Thyroid gland (tissue), 4 donors: ENCODE measurements at regions not wholly inside any gene's neighbourhood (a gene's known extent, or its start where the extent isn't known, plus 50 kb on each side); places are given as distances from the start of the nearest gene placed in this dataset.

Source experiments
- DNase-seq, 2 donors: peaks; one replicate each; pipeline ENCODE4 v3.0.0-alpha.2; 2019
- H3K27ac ChIP-seq, 3 donors: fragments of 200-600 bp; sonication (generic); 1 replicate in 2 of 3; 2 replicates in 1 of 3; pipeline ENCODE4 v1.5.1; 2016 to 2019; ENCODE audit warnings: mild to moderate bottlenecking in 1 of 3, moderate library complexity in 1 of 3
- H3K27me3 ChIP-seq: fragments of 200-600 bp; sonication (generic); one replicate; pipeline ENCODE4 v1.5.1; 2019
- H3K36me3 ChIP-seq, 2 donors: fragments of 200-600 bp; sonication (generic); one replicate each; pipeline ENCODE4 v1.5.1; 2016 to 2019
- H3K4me1 ChIP-seq, 2 donors: fragments of 200-600 bp; sonication (generic); one replicate each; pipeline ENCODE4 v1.5.1; 2017 to 2019
- H3K4me3 ChIP-seq, 3 donors: fragments of 200-600 bp; sonication (generic); replicated peaks in 1 of 3; 1 replicate in 2 of 3; 2 replicates in 1 of 3; pipeline ENCODE4 v1.5.1; 2016; ENCODE audit warnings: mild to moderate bottlenecking in 1 of 3
- H3K9me3 ChIP-seq: fragments of 200-600 bp; sonication (generic); one replicate; pipeline ENCODE4 v1.5.1; 2017
- POLR2A ChIP-seq, 2 donors: fragments of 450-650 bp; IDR thresholded peaks; one replicate each; pipeline ENCODE4 v1.6.1; 2017; ENCODE audit warnings: antibody characterized with exemption in 2 of 2, mild to moderate bottlenecking in 2 of 2, moderate library complexity in 1 of 2
- WGBS, 2 donors: methylation state at CpG; one replicate each; pipeline ENCODE4 v1.1.5; 2017; 5-methylcytosine and 5-hydroxymethylcytosine counted together
- intact Hi-C: fragments of 100-400 bp; cut with DNase I; formaldehyde crosslinking; loops from one replicate; pipeline ENCODE4 v1.15.1; 2023
- TF ChIP-seq, protein P1 (sequence below), 6 experiments: fragments of 200-600 bp in 3 of 6; fragments of 450-650 bp in 3 of 6; sonication (generic) in 3 of 6; IDR thresholded peaks; one replicate each; pipeline ENCODE4 v1.5.1; 2016 to 2019; ENCODE audit warnings: antibody characterized with exemption in 6 of 6, mild to moderate bottlenecking in 2 of 6, inconsistent platforms in 1 of 6, moderate library complexity in 1 of 6

DNA sequence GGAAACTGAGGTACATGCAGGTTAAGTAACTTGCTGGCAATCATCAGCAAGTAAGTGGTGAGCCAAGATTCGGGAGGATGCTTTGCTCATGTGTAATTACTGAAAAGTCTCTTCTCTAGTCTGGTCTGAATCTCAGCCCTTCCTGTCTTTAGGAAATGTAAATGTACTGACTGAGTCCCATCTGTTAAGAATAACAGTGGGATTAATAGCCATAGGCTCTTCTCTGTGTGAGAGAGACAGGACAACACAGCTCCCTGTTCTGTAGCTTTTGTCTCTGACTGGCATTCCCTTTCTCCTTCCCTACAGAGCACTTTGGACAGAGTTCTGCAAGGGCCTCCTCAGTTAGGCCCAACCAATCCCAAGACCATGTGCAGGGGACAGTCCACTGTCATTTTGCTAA is 131.3 kb upstream of the OGFRL1 start:
- Histone ChIP-seq H3K4me1 (no peaks in the 10 kb centered on the region), H3K27ac (no peak overlapping the region), H3K4me3 (no peak overlapping the region), H3K27me3 (no peaks in the 10 kb centered on the region), H3K9me3 (no peaks in the 10 kb centered on the region), H3K36me3 (no peaks in the 10 kb centered on the region)
- WGBS, 2 donors, result 75 to 82% methylated on average over 1 of the region's 1 CpG
- DNase-seq, result no peak
- TF ChIP-seq, protein P1, sequence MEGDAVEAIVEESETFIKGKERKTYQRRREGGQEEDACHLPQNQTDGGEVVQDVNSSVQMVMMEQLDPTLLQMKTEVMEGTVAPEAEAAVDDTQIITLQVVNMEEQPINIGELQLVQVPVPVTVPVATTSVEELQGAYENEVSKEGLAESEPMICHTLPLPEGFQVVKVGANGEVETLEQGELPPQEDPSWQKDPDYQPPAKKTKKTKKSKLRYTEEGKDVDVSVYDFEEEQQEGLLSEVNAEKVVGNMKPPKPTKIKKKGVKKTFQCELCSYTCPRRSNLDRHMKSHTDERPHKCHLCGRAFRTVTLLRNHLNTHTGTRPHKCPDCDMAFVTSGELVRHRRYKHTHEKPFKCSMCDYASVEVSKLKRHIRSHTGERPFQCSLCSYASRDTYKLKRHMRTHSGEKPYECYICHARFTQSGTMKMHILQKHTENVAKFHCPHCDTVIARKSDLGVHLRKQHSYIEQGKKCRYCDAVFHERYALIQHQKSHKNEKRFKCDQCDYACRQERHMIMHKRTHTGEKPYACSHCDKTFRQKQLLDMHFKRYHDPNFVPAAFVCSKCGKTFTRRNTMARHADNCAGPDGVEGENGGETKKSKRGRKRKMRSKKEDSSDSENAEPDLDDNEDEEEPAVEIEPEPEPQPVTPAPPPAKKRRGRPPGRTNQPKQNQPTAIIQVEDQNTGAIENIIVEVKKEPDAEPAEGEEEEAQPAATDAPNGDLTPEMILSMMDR (IDR thresholded peaks at IDR 0.05), result no peak
- no peak for TF ChIP-seq POLR2A (IDR thresholded peaks at IDR 0.05)
- intact Hi-C loops, result no loop called here

DNA sequence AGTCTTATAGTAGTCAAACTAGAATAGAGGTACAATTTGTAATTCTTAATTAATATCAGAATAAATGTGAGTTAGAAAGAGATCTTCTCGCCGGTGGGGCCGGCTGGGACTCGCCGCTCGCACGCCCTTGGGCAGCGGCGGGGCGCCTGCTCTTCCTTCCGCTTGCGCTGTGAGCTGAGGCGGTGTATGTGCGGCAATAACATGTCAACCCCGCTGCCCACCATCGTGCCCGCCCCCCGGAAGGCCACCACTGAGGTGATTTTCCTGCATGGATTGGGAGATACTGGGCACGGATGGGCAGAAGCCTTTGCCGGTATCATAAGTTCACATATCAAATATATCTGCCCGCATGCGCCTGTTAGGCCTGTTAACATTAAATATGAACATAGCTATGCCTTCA is 123.7 kb upstream of the OGFRL1 start:
- Histone ChIP-seq H3K9me3 (no peaks in the 10 kb centered on the region), H3K4me1 (no peaks in the 10 kb centered on the region), H3K27ac (no peak overlapping the region), H3K27me3 (no peaks in the 10 kb centered on the region), H3K36me3 (no peaks in the 10 kb centered on the region), H3K4me3 (no peak overlapping the region)
- no peak for TF ChIP-seq POLR2A (IDR thresholded peaks at IDR 0.05)
- TF ChIP-seq, protein P1 (IDR thresholded peaks at IDR 0.05), result no peak
- intact Hi-C loops, result no loop called here
- WGBS, 2 donors, result 92 to 95% methylated on average over 20 to 22 of the region's 22 CpGs
- DNase-seq, result no peak

- WGBS, 2 donors, result 93 to 96% methylated on average over 1 of the region's 1 CpG
- no peaks in the 10 kb centered on the region for H3K4me1 ChIP-seq
- H3K36me3 ChIP-seq, result no peaks in the 10 kb centered on the region
- no peaks in the 10 kb centered on the region for H3K9me3 ChIP-seq
- intact Hi-C loops, result no loop called here
- no peak overlapping the region for H3K27ac ChIP-seq
- no peak overlapping the region for H3K4me3 ChIP-seq
- no peak for DNase-seq
- TF ChIP-seq, protein P1 (IDR thresholded peaks at IDR 0.05), result no peak
- no peak for TF ChIP-seq POLR2A (IDR thresholded peaks at IDR 0.05)
- no peaks in the 10 kb centered on the region for H3K27me3 ChIP-seq
Observed at GRCh38 chr6:71168233-71168765, 120.3 kb upstream of the OGFRL1 start.

DNA sequence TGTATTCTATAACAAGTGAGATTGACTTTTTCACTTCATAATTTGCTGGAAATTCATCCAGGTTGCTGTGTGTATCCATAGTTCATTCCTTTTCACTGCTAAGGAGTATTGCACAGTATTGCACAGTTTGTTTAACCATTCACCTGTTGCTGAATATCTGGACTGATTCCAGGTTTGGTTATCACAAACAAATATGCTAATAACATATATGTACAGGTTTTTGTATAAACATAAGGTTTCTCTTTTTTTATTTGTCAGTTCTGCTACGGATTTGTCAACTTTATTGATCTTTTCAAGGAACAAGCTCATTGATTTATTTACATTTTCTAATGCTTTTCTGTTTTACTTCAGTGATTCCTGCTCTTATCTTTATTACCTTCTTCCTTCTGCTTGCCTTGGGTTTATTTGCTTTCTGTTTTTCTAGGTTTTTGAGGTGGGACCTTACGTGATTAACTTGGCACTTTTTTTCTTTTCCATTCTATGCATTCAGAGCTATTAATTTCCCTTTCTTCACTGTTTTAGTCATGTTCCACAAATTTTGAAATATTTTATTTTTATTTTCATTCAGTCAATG is 117.0 kb upstream of the OGFRL1 start:
- WGBS, 2 donors, result 79 to 89% methylated on average over 2 of the region's 2 CpGs
- Histone ChIP-seq H3K9me3 (no peaks in the 10 kb centered on the region), H3K27me3 (no peaks in the 10 kb centered on the region), H3K4me1 (no peaks in the 10 kb centered on the region), H3K27ac (no peak overlapping the region), H3K36me3 (no peaks in the 10 kb centered on the region), H3K4me3 (no peak overlapping the region)
- TF ChIP-seq, protein P1 (IDR thresholded peaks at IDR 0.05), result no peak
- no peak for TF ChIP-seq POLR2A (IDR thresholded peaks at IDR 0.05)
- no peak for DNase-seq
- intact Hi-C loops, result no loop called here

DNA sequence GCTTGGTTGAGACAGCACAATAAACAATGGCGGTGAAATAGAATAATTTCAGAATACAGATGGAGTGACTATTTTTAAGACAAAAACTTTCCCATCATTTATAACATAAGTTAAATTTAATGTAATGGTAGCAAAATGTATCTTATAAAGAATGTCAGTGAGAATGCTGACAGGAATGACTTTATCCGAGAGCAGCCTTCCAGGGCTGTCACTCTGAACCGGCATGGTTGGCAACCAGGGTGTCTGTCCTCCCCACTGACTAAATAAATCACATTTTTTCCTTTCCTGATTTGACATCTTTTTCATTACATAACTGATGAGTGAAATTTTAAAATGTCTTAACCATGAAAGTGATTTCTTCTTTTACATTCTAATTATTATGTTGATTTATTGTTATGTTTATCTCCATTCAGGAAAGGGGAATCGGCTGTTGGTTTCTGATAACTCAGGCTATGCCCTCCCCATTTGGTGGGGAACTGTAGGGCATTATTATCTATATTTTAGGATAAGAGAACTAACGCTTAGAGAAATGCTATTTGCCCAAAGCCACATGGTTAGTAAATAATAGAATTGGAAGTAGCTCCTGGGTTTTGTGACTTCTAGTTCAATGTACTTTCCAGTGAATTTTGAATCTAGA is 109.2 kb upstream of the OGFRL1 start:
- WGBS, 2 donors, result 85% methylated on average over 5 of the region's 5 CpGs
- intact Hi-C loops, result no loop called here

More for the DNA sequence above, 109.2 kb upstream of the OGFRL1 start:
- Histone ChIP-seq H3K27ac (no peak overlapping the region), H3K36me3 (no peaks in the 10 kb centered on the region), H3K4me3 (no peak overlapping the region), H3K4me1 (no peaks in the 10 kb centered on the region), H3K27me3 (no peaks in the 10 kb centered on the region), H3K9me3 (no peaks in the 10 kb centered on the region)
- no peak for DNase-seq
- no peak for TF ChIP-seq POLR2A (IDR thresholded peaks at IDR 0.05)
- TF ChIP-seq, protein P1 (IDR thresholded peaks at IDR 0.05), result no peak
